ENCODE measurements at regions not wholly inside any gene's neighbourhood (a gene's known extent, or its start where the extent isn't known, plus 50 kb on each side); places are given as distances from the start of the nearest gene placed in this dataset.
A peak's percentile ranks its signal among the peaks of the same experiment; 100 is the strongest.

DNA sequence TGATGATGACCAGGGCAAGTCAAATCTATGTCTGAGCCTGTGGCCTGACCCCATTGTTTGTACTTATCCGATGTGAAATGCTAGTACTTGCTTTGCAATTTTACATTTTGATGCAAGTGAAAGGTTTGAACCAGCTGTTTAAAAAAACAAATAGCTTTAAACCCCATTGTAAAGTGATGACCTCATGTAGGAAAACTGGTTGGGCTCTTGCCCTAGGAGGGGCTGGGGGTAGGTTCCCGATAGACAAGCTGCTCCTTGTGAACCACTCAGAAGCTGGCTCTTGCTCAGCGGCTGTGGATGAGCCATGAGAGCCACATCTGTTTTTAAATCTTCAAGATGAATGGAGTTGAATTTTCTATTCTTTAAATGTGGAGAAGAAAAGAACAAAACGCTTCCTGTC, 185.3 kb downstream of the WDR11 start:
- DNase-seq = no peak

DNA sequence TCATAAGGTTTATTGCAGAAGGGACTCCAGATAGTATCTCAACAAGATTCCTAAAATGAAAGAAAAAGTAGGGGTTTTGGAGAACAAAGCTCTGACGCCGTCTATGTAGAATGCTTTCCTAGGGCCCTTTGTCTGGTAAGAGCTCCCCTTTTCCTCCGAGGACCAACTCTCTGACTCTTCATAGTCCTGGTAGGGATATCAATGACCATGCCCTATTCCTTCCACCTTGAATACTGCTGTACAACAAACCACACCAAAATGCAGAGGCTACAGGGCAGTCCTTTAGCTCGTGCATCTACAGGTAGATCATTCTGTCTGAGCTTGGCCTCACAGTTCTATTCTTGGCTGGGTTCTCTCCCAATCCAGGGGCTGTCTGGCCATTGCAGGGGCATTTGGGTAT, 190.3 kb downstream of the WDR11 start:
- DNase-seq = no peak

DNA sequence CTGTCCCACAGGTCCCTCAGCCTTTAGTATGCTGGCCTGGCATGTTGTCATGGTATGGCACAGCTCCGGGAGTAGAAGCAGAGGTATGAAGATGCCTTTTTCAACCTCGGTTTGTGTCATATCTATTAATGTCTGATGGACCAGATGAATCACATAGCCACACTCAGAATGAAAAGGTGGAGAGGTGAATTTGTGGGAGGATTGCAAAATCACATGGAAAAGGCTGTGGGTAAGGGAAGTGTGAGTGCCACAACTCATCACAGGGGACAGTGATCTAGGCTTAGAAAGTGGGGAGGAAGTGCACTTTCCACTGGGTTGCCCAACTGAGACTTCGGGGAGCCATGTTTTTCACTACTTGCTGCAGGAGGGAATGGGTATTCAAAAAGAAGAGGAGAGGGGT, 190.7 kb downstream of the WDR11 start:
- no peak for DNase-seq

DNA sequence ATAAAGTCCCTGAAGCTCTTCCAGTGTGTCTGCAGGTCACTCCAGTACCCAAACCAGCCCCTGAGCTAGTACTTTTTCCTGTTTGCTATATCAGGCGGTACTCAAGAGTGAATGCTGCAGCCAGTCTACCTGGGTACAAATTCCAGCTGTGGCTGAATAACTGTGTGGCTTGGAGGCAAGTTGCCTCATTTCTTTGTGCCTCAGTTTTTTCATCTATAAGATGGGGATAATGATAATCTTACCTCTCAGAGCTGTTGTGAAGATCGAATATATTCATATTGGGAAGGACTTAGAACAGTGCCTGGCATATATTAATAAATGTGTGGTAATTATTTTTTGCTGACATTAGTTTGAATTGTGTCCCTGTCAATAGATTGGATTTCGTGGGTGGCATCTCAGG, 191.2 kb downstream of the WDR11 start:
- no peak for DNase-seq

DNA sequence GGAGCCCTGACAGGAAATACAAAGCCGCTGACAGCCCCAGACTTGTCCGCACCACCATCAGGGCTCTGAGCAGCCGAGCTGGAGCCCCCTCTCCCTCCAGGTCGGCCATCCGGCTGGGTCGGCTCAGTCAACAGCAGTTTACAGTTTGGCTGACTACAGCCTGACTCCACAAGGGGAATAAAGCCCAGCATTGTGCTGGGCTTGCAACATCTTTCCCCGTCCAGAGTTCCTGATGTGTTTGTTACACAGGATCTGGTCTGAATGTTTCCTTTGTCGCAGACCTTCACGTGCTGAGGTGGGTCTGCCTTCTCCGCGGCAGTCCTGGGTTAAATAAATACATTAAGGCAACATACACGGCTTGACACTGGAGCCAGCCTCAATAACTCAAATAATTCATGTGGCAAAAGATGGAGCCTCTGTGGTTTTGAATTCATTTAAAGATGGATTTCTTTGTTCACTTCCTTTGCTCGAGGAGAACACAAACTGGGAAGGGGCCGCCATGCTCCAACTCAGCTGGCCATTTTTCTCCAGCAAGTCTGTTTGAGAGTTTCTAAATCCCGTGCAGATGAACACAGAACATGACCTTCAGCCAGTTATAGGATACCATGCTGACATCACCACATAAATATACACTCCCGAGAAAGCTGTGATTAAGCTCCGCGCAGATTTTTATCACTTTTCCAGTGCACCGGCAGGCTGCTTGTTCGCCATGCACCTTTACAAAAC, 192.1 kb downstream of the WDR11 start:
- no peak for DNase-seq

DNA sequence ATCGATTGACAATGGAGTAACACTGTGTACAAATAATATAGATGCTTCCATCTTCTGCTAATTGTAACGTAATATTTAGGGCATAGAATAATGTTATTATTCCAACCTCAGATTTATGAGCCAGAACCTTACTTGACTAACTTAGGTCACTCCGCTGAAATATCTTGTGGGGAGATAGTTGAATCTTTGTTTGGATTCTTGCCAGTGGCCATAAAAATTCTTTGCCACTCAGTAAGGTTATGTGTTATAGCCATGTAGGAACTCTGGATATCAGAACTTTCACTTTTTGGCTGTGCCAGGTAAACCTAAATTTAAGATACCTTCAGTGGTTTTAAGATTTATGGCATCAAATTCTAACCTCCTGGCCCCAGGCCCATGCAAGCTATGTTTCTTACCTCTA, 197.6 kb downstream of the WDR11 start:
- no peak for DNase-seq

DNA sequence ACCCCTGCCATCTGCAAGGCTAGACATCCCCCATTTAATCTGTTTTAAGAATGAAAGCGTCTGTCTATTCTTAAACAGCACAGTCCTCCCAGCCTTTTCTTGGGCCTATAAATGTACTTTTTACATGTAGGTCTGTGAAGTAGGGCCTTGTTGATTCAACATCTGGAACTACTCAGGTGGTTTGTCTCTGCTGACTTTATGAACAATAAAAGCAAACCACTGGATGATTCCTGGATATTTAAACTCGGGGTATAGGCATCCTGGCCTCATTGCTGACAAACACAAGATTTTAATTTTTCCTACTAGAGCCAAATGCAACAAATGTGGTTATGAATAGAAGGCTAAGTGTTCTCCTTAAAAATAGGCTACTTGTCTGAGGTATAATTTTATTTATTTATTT, 198.3 kb downstream of the WDR11 start:
- no peak for DNase-seq

DNA sequence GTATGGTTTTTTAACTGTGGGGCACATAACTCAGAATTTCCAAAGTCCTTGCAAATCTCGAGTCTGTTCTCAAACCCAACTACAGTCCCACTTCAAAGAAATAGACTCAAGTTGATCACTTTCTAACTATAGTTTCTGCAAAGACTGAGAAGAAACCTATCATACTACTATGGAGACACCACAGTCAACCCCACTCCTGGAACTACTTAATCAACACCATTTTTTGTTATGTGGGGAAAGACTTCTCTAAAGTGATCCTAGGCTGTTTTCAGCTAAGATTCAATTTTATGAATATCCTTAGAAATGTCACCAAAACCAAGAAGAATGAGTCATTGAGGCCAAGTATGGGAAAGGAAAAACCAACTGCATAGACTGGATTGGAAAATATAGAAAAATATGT, 198.8 kb downstream of the WDR11 start:
- DNase-seq = no peak

DNA sequence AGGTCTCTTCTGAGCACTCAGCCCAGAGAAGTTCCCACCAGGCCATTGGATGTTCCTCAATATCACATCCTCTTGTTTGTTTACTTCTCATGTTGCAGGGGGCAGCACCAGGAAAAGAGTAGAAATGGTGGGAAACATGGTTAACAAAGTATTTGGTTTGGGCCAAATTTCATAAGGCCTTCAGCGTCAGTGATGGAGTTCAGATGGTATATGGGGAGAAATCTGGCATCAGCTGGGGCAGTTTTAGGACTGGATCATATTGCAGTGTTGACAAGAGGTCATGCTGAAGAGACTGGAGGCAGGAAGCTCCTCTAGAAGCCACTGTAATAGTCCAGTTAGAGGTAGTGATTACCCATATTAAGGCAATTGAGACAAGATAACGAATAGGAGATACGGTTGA, 200.0 kb downstream of the WDR11 start:
- no peak for DNase-seq

DNA sequence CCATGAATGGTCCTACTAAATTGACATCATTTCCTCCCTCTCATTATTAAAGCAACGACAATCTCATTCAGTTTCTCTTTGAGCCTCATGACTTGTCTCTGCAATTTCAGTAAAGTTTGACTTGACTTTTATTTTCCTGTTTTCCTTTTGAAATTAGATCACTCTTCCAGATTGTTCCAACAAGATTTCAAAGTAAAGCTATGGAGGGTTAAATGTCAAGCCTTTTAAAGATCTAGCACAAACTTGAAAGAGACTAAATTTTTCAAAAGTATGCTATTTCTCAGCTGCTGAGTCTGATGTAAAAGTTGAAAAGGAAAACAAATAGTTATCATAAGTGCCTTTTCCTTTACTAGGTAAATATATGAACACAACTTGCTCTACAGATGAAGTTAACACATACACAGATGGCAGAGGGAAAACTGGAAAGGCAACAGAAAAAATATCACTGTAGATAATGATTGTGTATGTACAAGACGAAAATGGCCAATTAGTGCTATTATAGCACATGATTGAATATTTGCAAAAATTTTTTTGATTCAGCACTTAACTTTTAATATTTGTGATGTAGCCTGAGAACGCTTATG, 200.6 kb downstream of the WDR11 start:
- DNase-seq = no peak

DNA sequence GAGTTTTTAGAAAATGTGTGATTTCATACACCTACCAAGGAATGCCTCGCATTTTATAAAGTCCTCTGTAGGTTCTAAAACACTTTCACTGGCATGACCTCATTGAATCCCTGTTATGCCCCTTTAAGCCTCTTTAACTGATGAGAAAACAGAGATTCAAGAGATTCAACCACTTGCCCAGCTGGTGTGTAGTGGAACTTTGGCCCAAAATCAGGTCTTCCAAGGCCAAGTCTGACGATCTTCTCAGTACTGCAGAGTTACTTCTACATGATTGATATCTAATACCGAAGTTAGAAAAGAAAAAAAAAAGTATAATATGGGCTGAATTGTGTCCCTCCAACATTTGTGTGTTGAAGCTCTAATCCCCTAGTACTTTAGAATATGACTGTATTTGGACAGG, 202.0 kb downstream of the WDR11 start:
- DNase-seq = no peak

DNA sequence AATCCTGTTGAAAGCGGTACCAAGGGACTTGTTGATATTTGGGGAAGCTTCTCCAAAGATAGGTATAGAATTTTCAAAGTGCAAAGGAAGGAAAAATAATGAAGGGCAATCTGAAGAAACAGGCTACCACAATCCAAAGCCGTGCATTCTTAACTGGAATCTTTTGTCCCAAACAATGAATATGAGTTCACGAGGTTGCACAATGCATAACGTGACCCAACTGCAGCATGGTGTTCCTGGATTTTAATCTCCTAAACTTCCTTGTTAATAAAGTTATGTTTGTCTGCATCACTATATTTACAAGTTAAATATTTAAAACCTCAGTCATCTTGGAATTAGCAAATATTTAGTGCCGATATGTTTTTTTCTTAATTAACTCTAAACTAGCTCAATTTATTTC, 203.7 kb downstream of the WDR11 start:
- DNase-seq = no peak

DNA sequence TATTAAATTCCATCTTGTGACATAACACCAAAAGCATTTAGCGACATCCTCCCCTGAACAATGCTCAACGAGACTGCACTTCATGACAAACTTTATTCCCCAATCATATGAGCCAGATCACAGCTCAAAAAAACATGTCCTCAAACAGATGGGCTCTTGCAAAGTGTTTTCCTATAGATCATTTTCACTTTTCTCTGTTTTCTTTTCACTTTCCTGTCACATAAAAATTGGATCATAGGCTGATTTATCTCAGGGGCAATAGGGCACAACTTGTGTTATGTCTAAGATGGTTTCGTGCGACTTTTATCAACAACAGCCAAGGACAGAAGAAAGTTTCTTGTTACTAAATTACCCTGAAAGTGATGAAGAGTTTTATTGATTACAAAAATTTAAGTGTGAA, 206.1 kb downstream of the WDR11 start:
- peak in 1 of 2 experiments; percentile 34 for DNase-seq

DNA sequence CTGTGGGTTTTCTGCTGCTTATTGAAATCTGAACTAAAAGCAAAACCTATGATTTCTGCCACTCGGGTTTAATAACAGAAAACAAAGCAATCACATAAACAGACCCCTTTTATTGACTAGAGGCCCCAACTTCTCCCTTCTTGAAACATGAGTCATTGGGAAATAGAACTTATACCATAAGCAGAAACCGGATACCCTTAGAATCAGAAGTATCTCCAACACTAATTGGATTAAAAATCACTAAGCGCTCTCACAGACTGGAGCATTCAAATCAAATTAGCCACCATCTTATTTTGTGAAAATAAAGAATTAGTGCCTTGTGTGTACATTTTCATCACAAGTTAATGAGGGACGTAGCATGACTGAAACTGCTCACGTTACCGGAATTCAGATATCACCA, 206.9 kb downstream of the WDR11 start:
- DNase-seq = peak; percentile 11 to 82

DNA sequence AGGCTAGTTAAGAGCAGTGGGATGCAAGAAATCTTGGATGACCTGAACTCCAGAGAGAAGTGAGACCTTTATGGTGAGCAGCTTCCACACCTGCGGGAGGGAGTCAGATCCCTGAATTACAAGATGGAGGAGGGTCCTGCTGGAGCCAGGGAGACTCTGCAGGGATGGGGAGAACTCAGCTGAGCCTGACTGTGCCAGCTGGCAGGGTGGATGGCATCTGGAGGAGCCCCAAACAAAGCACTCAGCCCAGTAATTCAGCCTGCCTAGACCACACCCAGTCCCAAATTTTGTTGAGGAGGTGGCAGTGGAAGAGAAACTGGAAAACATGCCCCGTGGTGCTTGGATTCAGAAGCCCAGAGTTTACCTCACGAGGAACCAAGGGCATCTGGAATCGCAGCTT, 208.2 kb downstream of the WDR11 start:
- DNase-seq = peak; percentile 62 to 74

DNA sequence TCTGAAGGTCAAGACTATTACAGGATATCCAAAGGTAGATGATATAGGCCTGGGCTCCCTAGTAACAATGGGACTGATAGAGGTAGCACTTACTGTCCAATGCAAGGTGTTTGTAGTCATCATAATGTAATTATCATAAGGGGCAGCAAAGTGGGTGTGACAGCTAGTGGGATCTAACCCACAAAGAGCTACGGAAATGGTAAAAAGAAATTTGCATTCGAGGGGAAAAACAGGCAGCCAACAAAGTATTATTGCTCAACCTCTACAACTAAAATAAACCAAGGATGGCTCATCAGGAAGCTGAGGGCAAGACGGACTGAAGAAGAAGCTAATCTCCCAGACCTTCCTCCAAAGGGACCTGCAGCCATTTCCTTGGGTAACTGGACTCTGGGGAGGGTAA, 211.0 kb downstream of the WDR11 start:
- no peak for DNase-seq

DNA sequence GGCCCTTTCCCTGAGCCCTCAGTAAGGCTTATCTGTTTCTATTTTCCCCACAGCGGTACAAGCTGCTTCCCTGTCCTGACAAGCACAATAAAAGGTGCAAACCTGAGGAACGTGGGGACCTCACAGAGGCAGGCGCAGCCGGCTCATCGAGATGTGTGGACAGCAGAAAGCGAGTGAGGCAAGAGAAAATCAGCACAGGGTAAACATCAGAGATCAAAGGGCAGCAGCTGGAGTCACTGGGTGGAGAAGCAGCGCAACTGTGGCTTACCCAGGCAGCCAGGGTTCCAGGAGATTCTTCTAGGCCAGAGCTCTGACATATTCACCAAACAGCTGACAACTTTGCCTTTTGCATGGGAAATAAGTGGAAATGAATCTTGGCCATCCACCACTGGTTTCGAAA, 212.6 kb downstream of the WDR11 start:
- no peak for DNase-seq

DNA sequence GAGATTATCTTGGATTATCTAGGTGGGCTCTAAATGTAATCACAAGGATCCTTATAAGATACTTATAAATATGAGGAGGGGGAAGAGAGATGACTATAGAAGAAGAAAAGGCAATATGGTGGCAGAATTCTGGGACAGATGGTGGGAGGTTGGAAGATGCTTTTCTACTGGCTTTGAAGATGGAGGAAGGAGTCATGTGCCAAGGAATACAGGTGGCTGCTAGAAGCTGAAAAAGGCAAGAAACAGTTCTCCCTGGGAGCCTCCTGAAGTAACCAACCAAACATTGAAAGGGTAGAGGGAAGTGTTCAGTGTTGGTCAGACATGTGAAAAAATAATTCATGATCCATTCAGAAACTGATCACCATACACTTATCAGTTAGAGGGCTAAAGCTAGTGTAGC, 213.3 kb downstream of the WDR11 start:
- peak; percentile 58 to 78 for DNase-seq

DNA sequence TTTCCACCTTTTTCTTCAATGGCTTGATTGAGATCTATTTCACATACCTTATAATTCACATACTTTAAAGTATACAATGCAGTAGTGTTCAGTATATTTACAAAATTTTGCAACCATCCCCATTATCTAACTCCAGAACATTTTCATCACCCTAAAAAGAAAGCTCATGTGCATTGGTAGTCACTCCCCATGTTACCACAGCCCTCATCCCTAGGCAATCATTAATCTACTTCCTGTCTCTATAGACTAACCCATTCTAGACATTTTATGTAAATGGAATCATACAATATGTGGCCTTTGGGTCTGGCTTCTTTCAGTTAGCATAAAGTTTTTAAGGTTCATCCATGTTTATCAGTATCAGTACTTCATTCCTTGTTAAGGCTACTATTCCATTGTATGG, 214.2 kb downstream of the WDR11 start:
- no peak for DNase-seq

DNA sequence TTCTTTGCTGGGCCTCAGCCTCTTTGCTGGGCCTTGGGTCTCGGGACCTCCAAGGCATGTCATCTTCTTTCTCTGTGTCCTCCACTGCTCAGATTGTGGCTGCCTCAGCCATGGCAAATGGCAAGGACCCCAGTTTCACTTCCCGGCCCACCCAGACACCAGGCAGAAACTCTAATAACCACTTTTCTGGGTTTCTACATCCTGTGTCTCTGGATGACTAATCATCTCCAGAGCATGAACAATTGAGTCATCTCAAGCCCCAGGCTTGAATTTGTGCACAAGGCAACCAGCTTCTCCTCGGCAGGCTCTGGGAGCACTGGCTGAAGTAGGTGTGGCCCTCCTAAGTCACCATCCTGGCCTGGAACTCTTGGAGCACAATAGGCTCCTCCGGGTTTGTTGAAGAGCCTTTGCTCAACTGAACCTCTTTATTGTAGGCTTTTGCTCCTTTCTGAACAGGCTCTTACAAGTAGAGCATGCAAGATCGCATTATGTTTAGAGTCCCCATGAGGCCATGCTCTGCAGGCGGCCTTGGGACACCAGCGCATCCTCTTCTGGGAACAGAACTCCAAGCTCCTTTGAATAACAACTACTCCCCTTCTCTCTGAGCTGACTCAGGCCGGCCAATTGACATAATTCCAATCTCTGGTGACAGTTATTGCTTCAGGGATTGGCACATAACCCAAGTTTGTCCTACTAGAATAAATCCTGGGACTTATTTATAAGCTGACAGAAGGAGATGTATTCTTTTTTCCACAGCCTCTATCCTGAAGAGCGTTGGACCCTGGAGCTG, 218.1 kb downstream of the WDR11 start:
- DNase-seq = no peak

DNA sequence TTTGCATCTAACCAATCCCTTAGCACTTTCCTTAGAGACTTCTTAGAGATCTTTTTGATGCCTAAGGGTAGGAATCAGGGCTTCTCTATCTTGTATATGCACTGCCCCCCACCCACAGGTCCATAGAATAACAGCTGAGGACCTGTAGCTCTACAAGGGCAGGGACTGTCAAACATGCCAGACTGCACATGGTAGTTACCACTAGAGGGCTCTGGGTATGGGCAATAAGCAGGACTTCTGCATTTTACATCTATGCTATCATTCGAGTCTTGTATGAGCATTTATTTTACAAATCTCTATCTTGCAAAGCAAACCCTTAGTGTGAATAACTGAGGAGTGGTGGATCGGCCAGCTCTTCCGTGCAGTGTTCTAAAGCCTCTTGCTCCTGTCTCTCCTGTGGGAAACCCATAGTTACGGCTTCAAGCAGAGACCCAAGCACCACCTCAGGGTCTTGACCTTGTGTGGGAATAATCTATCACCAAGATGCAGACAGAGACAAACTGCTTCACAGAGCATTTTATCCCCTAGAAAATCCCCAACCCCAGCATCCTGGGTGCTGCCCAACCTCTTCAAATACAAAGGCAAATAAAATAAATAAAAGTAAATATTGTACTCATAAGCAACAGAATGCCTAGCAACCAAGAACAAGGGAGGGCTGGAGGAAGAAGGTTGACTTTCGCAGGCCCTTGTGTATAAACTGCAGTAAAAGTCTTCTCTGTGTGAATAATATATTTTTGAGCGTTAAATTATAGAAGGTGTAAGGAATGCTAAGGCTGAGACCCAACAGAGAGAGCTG, 219.3 kb downstream of the WDR11 start:
- no peak for DNase-seq

DNA sequence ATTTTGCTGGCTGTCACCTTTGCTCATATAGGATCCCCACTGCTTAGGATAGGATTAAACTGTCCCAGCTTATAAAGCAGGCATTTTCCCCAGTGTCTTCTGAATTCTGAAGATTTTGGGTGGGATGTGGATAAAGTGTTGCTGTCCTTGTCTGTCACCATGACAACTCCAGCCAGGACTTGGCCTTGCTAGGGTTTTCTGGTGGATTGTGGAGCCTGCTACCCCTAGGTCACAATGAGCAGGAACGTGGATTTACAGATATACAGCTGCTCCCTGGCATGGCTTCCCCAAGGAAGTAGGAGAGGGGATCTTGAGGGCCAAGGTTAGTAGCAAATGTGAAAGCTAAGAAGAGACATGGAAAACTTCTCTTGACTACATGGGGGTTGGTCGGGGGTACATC, 220.7 kb downstream of the WDR11 start:
- DNase-seq = no peak

DNA sequence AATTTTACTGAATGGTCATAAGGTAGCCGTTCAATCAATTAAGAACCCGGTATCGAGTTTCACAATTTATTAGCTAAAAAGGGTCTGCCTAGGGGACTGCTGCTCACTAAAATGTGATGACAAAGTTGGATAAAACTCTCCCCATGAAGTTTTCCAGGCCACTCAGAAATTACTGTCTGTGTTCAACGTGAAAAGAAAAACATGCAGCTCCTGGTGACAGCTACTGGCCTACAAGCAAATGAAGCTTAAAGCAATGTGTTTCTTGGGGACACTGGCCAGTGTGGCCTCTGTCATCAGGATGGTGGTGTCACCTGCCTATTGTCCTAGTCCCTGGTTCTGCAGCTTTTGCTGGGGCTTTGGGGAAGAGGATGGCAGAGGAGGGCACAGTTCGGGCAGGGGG, 222.6 kb downstream of the WDR11 start:
- no peak for DNase-seq

All from NCI-H524 (cell line).